ENCODE measurements at regions not wholly inside any gene's neighbourhood (a gene's known extent, or its start where the extent isn't known, plus 50 kb on each side); places are given as distances from the start of the nearest gene placed in this dataset.

DNA sequence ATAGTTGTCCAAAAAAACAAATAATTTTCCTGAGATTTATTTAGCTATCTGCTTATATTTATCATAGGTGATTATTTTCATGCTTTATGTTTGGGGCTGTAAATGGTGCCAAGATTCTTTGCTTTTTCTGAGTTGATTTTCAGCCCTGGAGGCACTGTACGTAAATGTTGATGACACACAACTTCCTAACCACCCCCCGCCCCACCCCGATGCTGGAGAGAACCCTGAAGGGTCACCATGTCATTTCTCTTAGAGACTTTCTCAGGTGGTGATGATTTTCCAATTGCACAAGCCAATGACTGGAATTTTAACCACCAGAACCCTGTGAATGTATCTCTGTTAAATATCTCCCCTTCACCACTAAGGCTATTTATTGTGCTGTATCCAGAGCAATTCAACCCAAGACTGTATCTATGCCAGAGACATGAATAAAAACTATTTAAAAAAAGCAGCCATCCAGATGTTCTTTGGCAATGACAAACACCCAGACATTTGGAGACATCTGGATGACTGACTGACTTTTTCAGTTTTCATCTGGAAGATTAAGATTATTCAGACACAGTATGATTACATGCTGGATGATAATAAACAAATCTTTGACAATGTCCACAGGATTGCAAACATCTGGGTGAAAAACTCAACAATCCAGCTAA, 346.0 kb downstream of the LMX1A start:
- DNase-seq, result no peak
- intact Hi-C loops (cut with DNase I), result no loop called here

DNA sequence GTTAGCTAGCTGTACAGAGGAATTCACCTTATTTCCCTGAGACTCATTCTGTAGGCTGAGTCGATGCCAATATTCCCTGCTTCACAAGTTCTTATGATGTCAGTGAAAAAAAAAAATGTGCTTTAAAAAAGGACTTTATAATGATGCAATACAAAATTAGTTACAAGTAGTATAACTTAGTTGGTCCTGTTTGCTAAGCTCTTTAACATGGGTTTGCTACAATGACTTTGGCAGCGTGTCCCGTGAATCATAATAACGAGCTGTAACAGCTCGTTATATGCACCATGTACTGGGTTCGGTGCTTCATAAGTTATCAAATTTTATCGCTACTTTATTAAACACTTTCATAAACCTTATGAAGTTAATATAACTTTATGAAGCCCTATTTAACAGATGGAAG, 349.7 kb downstream of the LMX1A start:
- 84 to 92% methylated on average over 7 of the region's 7 CpGs for WGBS, 2 donors
- intact Hi-C loops (cut with DNase I), result no loop called here
- FAIRE-seq (no peak), ATAC-seq (no peak), DNase-seq (no peak)
- Histone ChIP-seq H3K4me1 (no peaks in the 10 kb centered on the region), H3K4me3 (no peak overlapping the region), H3K36me3 (no peaks in the 10 kb centered on the region), H3K27ac (no peak overlapping the region), H3K9me3 (no peaks in the 10 kb centered on the region), H3K27me3 (no peaks in the 10 kb centered on the region)
- TF ChIP-seq, protein P1, sequence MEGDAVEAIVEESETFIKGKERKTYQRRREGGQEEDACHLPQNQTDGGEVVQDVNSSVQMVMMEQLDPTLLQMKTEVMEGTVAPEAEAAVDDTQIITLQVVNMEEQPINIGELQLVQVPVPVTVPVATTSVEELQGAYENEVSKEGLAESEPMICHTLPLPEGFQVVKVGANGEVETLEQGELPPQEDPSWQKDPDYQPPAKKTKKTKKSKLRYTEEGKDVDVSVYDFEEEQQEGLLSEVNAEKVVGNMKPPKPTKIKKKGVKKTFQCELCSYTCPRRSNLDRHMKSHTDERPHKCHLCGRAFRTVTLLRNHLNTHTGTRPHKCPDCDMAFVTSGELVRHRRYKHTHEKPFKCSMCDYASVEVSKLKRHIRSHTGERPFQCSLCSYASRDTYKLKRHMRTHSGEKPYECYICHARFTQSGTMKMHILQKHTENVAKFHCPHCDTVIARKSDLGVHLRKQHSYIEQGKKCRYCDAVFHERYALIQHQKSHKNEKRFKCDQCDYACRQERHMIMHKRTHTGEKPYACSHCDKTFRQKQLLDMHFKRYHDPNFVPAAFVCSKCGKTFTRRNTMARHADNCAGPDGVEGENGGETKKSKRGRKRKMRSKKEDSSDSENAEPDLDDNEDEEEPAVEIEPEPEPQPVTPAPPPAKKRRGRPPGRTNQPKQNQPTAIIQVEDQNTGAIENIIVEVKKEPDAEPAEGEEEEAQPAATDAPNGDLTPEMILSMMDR (IDR thresholded peaks at IDR 0.05), result no peak

More for the DNA sequence above, 346.0 kb downstream of the LMX1A start:
- Histone ChIP-seq H3K9me3 (no peaks in the 10 kb centered on the region), H3K27me3 (no peaks in the 10 kb centered on the region), H3K36me3 (no peaks in the 10 kb centered on the region), H3K4me3 (no peak overlapping the region), H3K27ac (no peak overlapping the region), H3K4me1 (no peaks in the 10 kb centered on the region)
- no peak for ATAC-seq
- 52 to 58% methylated on average over 3 of the region's 3 CpGs for WGBS, 2 donors
- TF ChIP-seq, protein P1 (IDR thresholded peaks at IDR 0.05), result no peak
- no peak for FAIRE-seq

DNA sequence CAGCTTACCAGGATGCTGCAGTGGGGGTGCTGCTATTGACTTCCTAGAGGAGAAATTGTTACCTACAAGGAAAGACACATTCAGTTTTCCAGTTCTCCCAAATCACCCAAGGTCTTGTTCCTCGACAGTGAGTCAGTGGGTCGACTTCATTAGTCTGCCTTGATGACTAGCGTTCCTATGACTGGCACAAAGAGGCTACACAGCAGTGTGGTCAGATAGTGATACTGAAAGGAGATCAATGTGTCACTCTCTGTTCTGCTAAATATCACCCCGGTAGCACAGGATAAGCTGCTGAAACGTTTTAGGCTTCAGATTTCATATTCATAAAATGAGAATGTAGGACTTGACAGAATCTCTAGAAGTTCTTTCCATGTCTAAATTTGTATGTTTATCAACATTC, 357.4 kb downstream of the LMX1A start:
- TF ChIP-seq, protein P1 (IDR thresholded peaks at IDR 0.05), result no peak
- WGBS, 2 donors, result 44% methylated on average over 5 of the region's 5 CpGs

DNA sequence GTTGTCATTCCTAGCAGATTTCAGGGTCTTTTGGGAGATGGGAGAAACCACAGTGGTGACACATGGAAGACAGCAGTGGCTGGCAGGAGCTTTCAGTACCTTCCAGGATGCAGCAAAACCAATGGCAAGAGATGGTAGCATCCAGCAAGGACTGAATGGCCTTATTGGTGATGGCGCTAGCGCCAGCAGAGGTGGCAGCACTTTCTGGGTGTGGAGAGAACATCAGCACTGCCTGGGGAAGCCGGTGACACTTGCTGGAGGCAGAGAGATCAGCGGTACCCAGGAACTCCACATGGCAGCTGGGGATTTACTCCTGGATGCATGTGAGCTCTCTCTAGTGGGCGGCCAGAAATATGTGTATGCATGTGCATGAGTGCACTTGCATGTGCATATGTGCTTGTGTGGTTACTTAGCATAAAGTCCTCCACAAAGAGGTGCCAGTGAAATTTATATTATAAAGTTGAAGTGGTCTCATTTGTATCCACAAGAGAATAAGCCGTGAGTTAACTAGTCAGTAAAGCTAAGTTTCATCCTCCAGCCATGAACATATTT, 364.7 kb downstream of the LMX1A start:
- intact Hi-C loops (cut with DNase I), result no loop called here
- TF ChIP-seq, protein P1 (IDR thresholded peaks at IDR 0.05), result no peak
- H3K36me3 ChIP-seq, result no peaks in the 10 kb centered on the region
- WGBS, 2 donors, result 85 to 96% methylated on average over 6 of the region's 6 CpGs
- H3K27me3 ChIP-seq, result no peaks in the 10 kb centered on the region
- no peaks in the 10 kb centered on the region for H3K4me1 ChIP-seq
- no peaks in the 10 kb centered on the region for H3K9me3 ChIP-seq
- H3K27ac ChIP-seq, result no peak overlapping the region
- no peak for FAIRE-seq
- no peak for DNase-seq
- no peak overlapping the region for H3K4me3 ChIP-seq
- no peak for ATAC-seq

More for the DNA sequence above, 357.4 kb downstream of the LMX1A start:
- H3K36me3 ChIP-seq, result no peaks in the 10 kb centered on the region
- H3K27me3 ChIP-seq, result peaks cover 0 to 8% (median 0%) of the 10 kb centered on the region in 4 donors
- H3K9me3 ChIP-seq, result no peaks in the 10 kb centered on the region
- no peak overlapping the region for H3K4me3 ChIP-seq
- no peak overlapping the region for H3K27ac ChIP-seq
- H3K4me1 ChIP-seq, result no peaks in the 10 kb centered on the region
- no peak for DNase-seq
- no peak for ATAC-seq
- no peak for FAIRE-seq
- intact Hi-C loops (cut with DNase I), result no loop called here

DNA sequence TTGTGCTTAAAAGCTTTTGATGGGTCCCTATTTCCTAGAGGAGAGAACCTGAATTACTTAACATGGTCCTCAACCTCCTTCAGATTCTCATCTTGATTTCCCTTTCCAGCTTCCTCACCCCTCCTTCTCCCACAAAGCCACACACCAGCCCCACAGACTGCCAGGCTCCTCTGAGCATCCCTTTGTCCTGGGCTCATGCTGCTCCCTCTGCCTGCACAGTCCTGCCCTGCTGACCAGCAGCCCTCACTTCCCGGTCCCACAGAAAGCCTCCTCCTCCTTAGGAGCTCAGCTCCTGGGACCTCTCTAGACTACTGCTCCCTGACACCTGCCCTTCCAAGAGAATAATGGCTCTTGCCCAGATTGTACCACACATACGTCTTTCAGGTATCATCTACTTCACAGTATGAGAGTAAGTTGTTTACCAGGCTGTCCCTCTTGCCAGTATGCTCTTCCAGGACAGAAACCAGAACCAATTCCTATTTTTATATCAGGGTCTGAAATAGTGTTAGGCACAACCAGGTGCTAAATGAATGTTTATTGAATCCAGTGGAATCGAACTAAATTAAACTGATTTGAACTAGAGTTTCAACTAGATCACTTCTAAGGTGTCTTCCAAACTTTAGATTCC, 373.4 kb downstream of the LMX1A start:
- no peaks in the 10 kb centered on the region for H3K9me3 ChIP-seq
- no peaks in the 10 kb centered on the region for H3K27me3 ChIP-seq
- intact Hi-C loops (cut with DNase I), result no loop called here
- DNase-seq (no peak), ATAC-seq (no peak), FAIRE-seq (no peak)
- no peak overlapping the region for H3K27ac ChIP-seq
- TF ChIP-seq, protein P1 (IDR thresholded peaks at IDR 0.05), result no peak
- no peaks in the 10 kb centered on the region for H3K36me3 ChIP-seq
- H3K4me3 ChIP-seq, result no peak overlapping the region
- WGBS, 2 donors, result 43 to 49% methylated on average over 3 of the region's 3 CpGs
- no peaks in the 10 kb centered on the region for H3K4me1 ChIP-seq

Data from pancreas (tissue), 10 donors.